Mesodermal cell (in vitro differentiated cells): ENCODE measurements at regions not wholly inside any gene's neighbourhood (a gene's known extent, or its start where the extent isn't known, plus 50 kb on each side); places are given as distances from the start of the nearest gene placed in this dataset.

Experiments
- H3K27ac ChIP-seq: 2 replicates; pipeline ENCODE4 v1.7.0; 2013; ENCODE audit warnings: mild to moderate bottlenecking, low read depth, low read length, moderate library complexity; ENCODE audit not compliant: severe bottlenecking
- H3K36me3 ChIP-seq: 2 replicates; pipeline ENCODE4 v1.7.1; 2013; ENCODE audit warnings: mild to moderate bottlenecking, low read length, moderate library complexity; ENCODE audit not compliant: control insufficient read depth, insufficient read depth
- H3K4me1 ChIP-seq: one replicate; pipeline ENCODE4 v1.7.1; 2013; ENCODE audit warnings: mild to moderate bottlenecking, low read length; ENCODE audit not compliant: insufficient read depth, control insufficient read depth, poor library complexity, severe bottlenecking
- H3K4me3 ChIP-seq: 2 replicates; pipeline ENCODE4 v1.7.0; 2013; ENCODE audit warnings: low read length, control low read depth, mild to moderate bottlenecking; ENCODE audit not compliant: insufficient read depth, poor library complexity, severe bottlenecking; ENCODE audit errors: extremely low read depth
- H3K9me3 ChIP-seq: 2 replicates; pipeline ENCODE4 v1.7.1; 2013; ENCODE audit warnings: mild to moderate bottlenecking, low read length, moderate library complexity; ENCODE audit not compliant: control insufficient read depth
- WGBS, 2 experiments: methylation state at CpG; one replicate each; pipeline ENCODE4 v1.1.5; 2013; ENCODE audit warnings: missing lambda C conversion rate in 2 of 2; ENCODE audit not compliant: insufficient coverage in 2 of 2; 5-methylcytosine and 5-hydroxymethylcytosine counted together

- 60 to 94% methylated on average over 1 to 2 of the region's 2 CpGs for WGBS, 2 experiments
- H3K36me3 ChIP-seq, result no peaks in the 10 kb centered on the region
- no peak overlapping the region for H3K27ac ChIP-seq
- no peaks in the 10 kb centered on the region for H3K9me3 ChIP-seq
- H3K4me1 ChIP-seq, result no peaks in the 10 kb centered on the region
- H3K4me3 ChIP-seq, result no peak overlapping the region
Observed at GRCh38 chr6:92369309-92369708, 1050.0 kb downstream of the EPHA7 start.

- no peaks in the 10 kb centered on the region for H3K36me3 ChIP-seq
- H3K4me3 ChIP-seq, result no peak overlapping the region
- WGBS, 2 experiments, result 33% methylated on average over 2 of the region's 2 CpGs; no CpG with 5 or more reads in 1 of the 2 experiments
- no peak overlapping the region for H3K27ac ChIP-seq
- H3K9me3 ChIP-seq, result no peaks in the 10 kb centered on the region
- H3K4me1 ChIP-seq, result no peaks in the 10 kb centered on the region
Observed at GRCh38 chr6:92364948-92365541, 1054.3 kb downstream of the EPHA7 start.

GRCh38 chr6:92363111-92363510 lies 1056.2 kb downstream of the EPHA7 start:
- WGBS, 2 experiments, result 80% methylated on average over 1 of the region's 3 CpGs; no CpG with 5 or more reads in 1 of the 2 experiments

GRCh38 chr6:92362404-92362803 lies 1057.0 kb downstream of the EPHA7 start:
- Histone ChIP-seq H3K9me3 (no peaks in the 10 kb centered on the region), H3K36me3 (no peaks in the 10 kb centered on the region), H3K27ac (no peak overlapping the region), H3K4me1 (no peaks in the 10 kb centered on the region), H3K4me3 (no peak overlapping the region)
- WGBS, 2 experiments, result 88 to 100% methylated on average over 1 to 2 of the region's 5 CpGs

More at GRCh38 chr6:92363111-92363510, 1056.2 kb downstream of the EPHA7 start:
- Histone ChIP-seq H3K27ac (no peak overlapping the region), H3K36me3 (no peaks in the 10 kb centered on the region), H3K4me3 (no peak overlapping the region), H3K9me3 (no peaks in the 10 kb centered on the region), H3K4me1 (no peaks in the 10 kb centered on the region)

GRCh38 chr6:92361990-92362389 lies 1057.4 kb downstream of the EPHA7 start:
- WGBS, 2 experiments, result 94 to 95% methylated on average over 5 to 9 of the region's 9 CpGs
- Histone ChIP-seq H3K27ac (no peak overlapping the region), H3K36me3 (no peaks in the 10 kb centered on the region), H3K4me1 (no peaks in the 10 kb centered on the region), H3K9me3 (no peaks in the 10 kb centered on the region), H3K4me3 (no peak overlapping the region)

- no peak overlapping the region for H3K4me3 ChIP-seq
- 77% methylated on average over 2 of the region's 2 CpGs; no CpG with 5 or more reads in 1 of the 2 experiments for WGBS, 2 experiments
- no peaks in the 10 kb centered on the region for H3K4me1 ChIP-seq
- H3K36me3 ChIP-seq, result no peaks in the 10 kb centered on the region
- no peak overlapping the region for H3K27ac ChIP-seq
- H3K9me3 ChIP-seq, result no peaks in the 10 kb centered on the region
Observed at GRCh38 chr6:92354270-92354829, 1065.0 kb downstream of the EPHA7 start.

GRCh38 chr6:92352130-92352529 lies 1067.2 kb downstream of the EPHA7 start:
- WGBS, 2 experiments, result 100% methylated on average over 1 of the region's 2 CpGs
- H3K4me1 ChIP-seq, result no peaks in the 10 kb centered on the region
- no peaks in the 10 kb centered on the region for H3K9me3 ChIP-seq
- H3K27ac ChIP-seq, result no peak overlapping the region
- H3K36me3 ChIP-seq, result no peaks in the 10 kb centered on the region
- H3K4me3 ChIP-seq, result no peak overlapping the region

- 100% methylated on average over 1 of the region's 3 CpGs; no CpG with 5 or more reads in 1 of the 2 experiments for WGBS, 2 experiments
Observed at GRCh38 chr6:92341201-92341600, 1078.2 kb downstream of the EPHA7 start.

GRCh38 chr6:92339936-92340640 lies 1079.3 kb downstream of the EPHA7 start:
- Histone ChIP-seq H3K27ac (no peak overlapping the region), H3K36me3 (no peaks in the 10 kb centered on the region), H3K4me3 (no peak overlapping the region), H3K9me3 (no peaks in the 10 kb centered on the region), H3K4me1 (no peaks in the 10 kb centered on the region)
- 100% methylated on average over 1 of the region's 4 CpGs; no CpG with 5 or more reads in 1 of the 2 experiments for WGBS, 2 experiments

More at GRCh38 chr6:92341201-92341600, 1078.2 kb downstream of the EPHA7 start:
- Histone ChIP-seq H3K9me3 (no peaks in the 10 kb centered on the region), H3K27ac (no peak overlapping the region), H3K4me1 (no peaks in the 10 kb centered on the region), H3K4me3 (no peak overlapping the region), H3K36me3 (no peaks in the 10 kb centered on the region)

GRCh38 chr6:92337571-92337970 lies 1081.8 kb downstream of the EPHA7 start:
- Histone ChIP-seq H3K9me3 (no peaks in the 10 kb centered on the region), H3K36me3 (no peaks in the 10 kb centered on the region), H3K4me1 (no peaks in the 10 kb centered on the region), H3K4me3 (no peak overlapping the region), H3K27ac (no peak overlapping the region)
- WGBS, 2 experiments, result no CpG with 5 or more reads among the region's 2 CpGs
